ENCODE measurements at regions not wholly inside any gene's neighbourhood (a gene's known extent, or its start where the extent isn't known, plus 50 kb on each side); places are given as distances from the start of the nearest gene placed in this dataset.

- no peak for TF ChIP-seq EZH2 (IDR thresholded peaks at IDR 0.05; ENCODE audit: borderline replicate concordance, low read length)
- TF ChIP-seq, protein P1, sequence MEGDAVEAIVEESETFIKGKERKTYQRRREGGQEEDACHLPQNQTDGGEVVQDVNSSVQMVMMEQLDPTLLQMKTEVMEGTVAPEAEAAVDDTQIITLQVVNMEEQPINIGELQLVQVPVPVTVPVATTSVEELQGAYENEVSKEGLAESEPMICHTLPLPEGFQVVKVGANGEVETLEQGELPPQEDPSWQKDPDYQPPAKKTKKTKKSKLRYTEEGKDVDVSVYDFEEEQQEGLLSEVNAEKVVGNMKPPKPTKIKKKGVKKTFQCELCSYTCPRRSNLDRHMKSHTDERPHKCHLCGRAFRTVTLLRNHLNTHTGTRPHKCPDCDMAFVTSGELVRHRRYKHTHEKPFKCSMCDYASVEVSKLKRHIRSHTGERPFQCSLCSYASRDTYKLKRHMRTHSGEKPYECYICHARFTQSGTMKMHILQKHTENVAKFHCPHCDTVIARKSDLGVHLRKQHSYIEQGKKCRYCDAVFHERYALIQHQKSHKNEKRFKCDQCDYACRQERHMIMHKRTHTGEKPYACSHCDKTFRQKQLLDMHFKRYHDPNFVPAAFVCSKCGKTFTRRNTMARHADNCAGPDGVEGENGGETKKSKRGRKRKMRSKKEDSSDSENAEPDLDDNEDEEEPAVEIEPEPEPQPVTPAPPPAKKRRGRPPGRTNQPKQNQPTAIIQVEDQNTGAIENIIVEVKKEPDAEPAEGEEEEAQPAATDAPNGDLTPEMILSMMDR (IDR thresholded peaks at IDR 0.05; ENCODE audit: low read length), result no peak
Observed at GRCh38 chr11:96715208-96715607, 325.4 kb downstream of the JRKL start.
